Calu3 (cell line): ENCODE measurements at regions not wholly inside any gene's neighbourhood (a gene's known extent, or its start where the extent isn't known, plus 50 kb on each side); places are given as distances from the start of the nearest gene placed in this dataset.

Experiments
- BruUV-seq: library from RNA; stranded (reverse); fragments of 400-500 nt; replicated peaks from 2 replicates; lab custom pipeline; 2021; lab: Mats Ljungman, UMichigan
- CTCF ChIA-PET: fragments of 300-600 bp; sonication (Branson Sonifier 250); formaldehyde crosslinking; loops from one replicate; lab custom pipeline; 2022; ENCODE audit warnings: antibody characterized with exemption; lab: Charles Lee
- DNase-seq: peaks from one replicate; pipeline ENCODE4 v3.0.0; 2022
- H3K27ac Mint-ChIP-seq: one replicate; pipeline ENCODE4 v1.8.0; 2022; ENCODE audit warnings: mixed read lengths; ENCODE audit not compliant: unreplicated experiment
- H3K27me3 Mint-ChIP-seq: one replicate; pipeline ENCODE4 v1.8.0; 2022; ENCODE audit warnings: mixed read lengths; ENCODE audit not compliant: unreplicated experiment
- H3K36me3 Mint-ChIP-seq: one replicate; pipeline ENCODE4 v1.8.0; 2022; ENCODE audit warnings: mild to moderate bottlenecking, moderate library complexity, mixed read lengths; ENCODE audit not compliant: insufficient read depth, unreplicated experiment
- H3K4me1 Mint-ChIP-seq: one replicate; pipeline ENCODE4 v1.8.0; 2022; ENCODE audit warnings: mild to moderate bottlenecking, low read depth, mixed read lengths; ENCODE audit not compliant: unreplicated experiment
- H3K4me3 Mint-ChIP-seq: one replicate; pipeline ENCODE4 v1.8.0; 2022; ENCODE audit warnings: mild to moderate bottlenecking, low read depth, moderate library complexity, mixed read lengths; ENCODE audit not compliant: unreplicated experiment
- H3K9me3 Mint-ChIP-seq: one replicate; pipeline ENCODE4 v1.8.0; 2022; ENCODE audit warnings: low read depth, mixed read lengths; ENCODE audit not compliant: unreplicated experiment
- CTCF ChIP-seq: fragments of 200-600 bp; IDR thresholded peaks from one replicate; pipeline ENCODE4 v1.8.0; 2022; ENCODE audit warnings: antibody characterized with exemption; ENCODE audit not compliant: unreplicated experiment
- intact Hi-C: fragments of 100-400 bp; cut with micrococcal nuclease; formaldehyde crosslinking; loops from one replicate; pipeline ENCODE4 v1.10.0; 2022; ENCODE audit not compliant: unreplicated experiment

- DNase-seq: no peak
- TF ChIP-seq CTCF: no peak
- no peaks in the 10 kb centered on the region for H3K36me3 Mint-ChIP-seq
- H3K27ac Mint-ChIP-seq: no peak overlapping the region
- intact Hi-C loops: no loop called here
- no peaks in the 10 kb centered on the region for H3K27me3 Mint-ChIP-seq
- no peaks in the 10 kb centered on the region for H3K4me1 Mint-ChIP-seq
- no peaks in the 10 kb centered on the region for H3K9me3 Mint-ChIP-seq
- BruUV-seq: no TSS peak
- CTCF ChIA-PET: no interaction called here
- no peak overlapping the region for H3K4me3 Mint-ChIP-seq
These were observed 146.4 kb upstream of the EDNRA start for GRCh38 chr4:147334478-147334877.

- no peak overlapping the region for H3K4me3 Mint-ChIP-seq
- no peak overlapping the region for H3K27ac Mint-ChIP-seq
- CTCF ChIA-PET: no interaction called here
These were observed 145.7 kb upstream of the EDNRA start for GRCh38 chr4:147335183-147335582.

DNA sequence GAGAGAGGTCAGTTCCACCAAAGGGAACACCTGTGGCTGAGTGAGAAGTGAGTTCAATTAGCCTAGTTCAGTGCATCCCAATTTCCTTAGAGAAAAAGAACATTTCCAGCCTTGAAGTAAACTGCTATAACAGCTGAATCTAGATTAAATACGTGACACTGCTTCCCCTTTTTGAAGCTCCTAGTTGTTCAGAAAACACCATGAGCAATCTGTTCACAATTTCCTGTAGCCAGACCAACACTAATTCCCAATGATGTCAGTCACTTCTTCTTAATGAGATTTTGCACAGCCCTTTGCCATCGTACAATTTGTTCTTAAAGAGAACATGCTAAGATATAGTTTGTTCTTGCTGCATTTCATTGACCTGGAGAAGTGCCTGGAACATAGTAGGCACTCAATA, 144.6 kb upstream of the EDNRA start:
- intact Hi-C loops: no loop called here
- DNase-seq: no peak
- H3K4me3 Mint-ChIP-seq: no peak overlapping the region
- H3K27me3 Mint-ChIP-seq: no peaks in the 10 kb centered on the region
- H3K27ac Mint-ChIP-seq: no peak overlapping the region
- H3K36me3 Mint-ChIP-seq: no peaks in the 10 kb centered on the region
- peaks cover 10% of the 10 kb centered on the region for H3K4me1 Mint-ChIP-seq
- no TSS peak for BruUV-seq
- no peaks in the 10 kb centered on the region for H3K9me3 Mint-ChIP-seq
- no peak for TF ChIP-seq CTCF
- CTCF ChIA-PET: no interaction called here

More at GRCh38 chr4:147335183-147335582, 145.7 kb upstream of the EDNRA start:
- intact Hi-C loops: no loop called here
- H3K27me3 Mint-ChIP-seq: no peaks in the 10 kb centered on the region
- no TSS peak for BruUV-seq
- no peak for TF ChIP-seq CTCF
- H3K36me3 Mint-ChIP-seq: no peaks in the 10 kb centered on the region
- H3K4me1 Mint-ChIP-seq: peaks cover under 1% of the 10 kb centered on the region
- no peak for DNase-seq
- no peaks in the 10 kb centered on the region for H3K9me3 Mint-ChIP-seq

DNA sequence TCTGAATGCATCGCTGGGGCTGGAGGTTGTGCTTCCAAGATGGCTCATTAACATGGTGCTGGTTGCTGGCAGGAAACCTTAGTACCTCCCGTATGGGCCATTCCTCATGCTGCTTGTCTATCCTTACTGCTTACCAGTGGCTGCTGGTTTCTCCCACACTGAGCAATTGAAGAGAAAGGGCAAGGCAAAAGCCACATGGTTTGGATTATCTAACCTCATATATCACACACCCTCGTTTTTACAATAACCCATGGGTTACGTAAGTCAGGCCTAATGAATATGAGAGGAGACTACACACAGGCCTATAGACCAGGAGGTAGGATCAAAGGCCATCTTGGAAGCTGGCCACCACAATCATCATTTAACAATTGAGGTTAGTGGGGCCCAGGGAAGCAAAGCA, 141.8 kb upstream of the EDNRA start:
- no peaks in the 10 kb centered on the region for H3K36me3 Mint-ChIP-seq
- no peak for DNase-seq
- H3K27ac Mint-ChIP-seq: no peak overlapping the region
- peaks cover 10% of the 10 kb centered on the region for H3K4me1 Mint-ChIP-seq
- intact Hi-C loops: no loop called here
- BruUV-seq: no TSS peak
- H3K4me3 Mint-ChIP-seq: no peak overlapping the region
- no peak for TF ChIP-seq CTCF
- CTCF ChIA-PET: no interaction called here
- H3K27me3 Mint-ChIP-seq: no peaks in the 10 kb centered on the region
- no peaks in the 10 kb centered on the region for H3K9me3 Mint-ChIP-seq
